ENCODE measurements at regions not wholly inside any gene's neighbourhood (a gene's known extent, or its start where the extent isn't known, plus 50 kb on each side); places are given as distances from the start of the nearest gene placed in this dataset.

GRCh38 chr5:96288845-96289185 is 144.2 kb downstream of the PCSK1 start:
- TF ChIP-seq CTCF (IDR thresholded peaks at IDR 0.05) (no peak), POLR2A (IDR thresholded peaks at IDR 0.05) (no peak)
